Endothelial cell of umbilical vein (primary cell): ENCODE measurements at regions not wholly inside any gene's neighbourhood (a gene's known extent, or its start where the extent isn't known, plus 50 kb on each side); places are given as distances from the start of the nearest gene placed in this dataset.

Experiments used
- BruUV-seq: library from RNA; stranded (reverse); fragments of 400-500 nt; replicated peaks from 2 replicates; lab custom pipeline; 2021; lab: Mats Ljungman, UMichigan
- CTCF ChIA-PET: fragments of 300-600, 350-600 bp; sonication (Branson Sonifier 250); formaldehyde crosslinking; loops from one replicate; lab custom pipeline; 2021; ENCODE audit warnings: antibody characterized with exemption, inconsistent platforms; lab: Charles Lee
- POLR2A ChIA-PET: fragments of 300-600, 350-600 bp; sonication (Branson Sonifier 250); formaldehyde crosslinking; loops from one replicate; lab custom pipeline; 2021; ENCODE audit warnings: antibody characterized with exemption, inconsistent platforms; lab: Charles Lee
- DNase-seq: peaks from one replicate; pipeline ENCODE4 v3.0.0-alpha.2; 2011; ENCODE audit warnings: low read depth, low spot score
- FAIRE-seq: peaks from 2 replicates; lab custom pipeline; 2011; peaks lifted over from hg19 to GRCh38; lab: Jason Lieb, UNC
- H2AFZ ChIP-seq: 2 replicates; pipeline ENCODE4 v1.6.0; 2012; ENCODE audit warnings: low read depth, low read length, control low read depth, inconsistent platforms
- H3K27ac ChIP-seq: 2 replicates; pipeline ENCODE4 v1.5.1; 2011; ENCODE audit warnings: low read depth, mild to moderate bottlenecking, control low read depth, low read length, moderate library complexity; ENCODE audit not compliant: insufficient read depth
- H3K27me3 ChIP-seq, 2 experiments: 2 replicates each; pipeline versions ENCODE4 v1.6.0 to v1.6.1; 2011; ENCODE audit warnings: low read length in 2 of 2, mixed read lengths in 1 of 2; ENCODE audit not compliant: control insufficient read depth in 2 of 2, insufficient read depth in 2 of 2
- H3K36me3 ChIP-seq, 2 experiments: 2 replicates in 1 of 2; 3 replicates in 1 of 2; pipeline ENCODE4 v1.5.1; 2011; ENCODE audit warnings: low read length in 2 of 2, mild to moderate bottlenecking in 1 of 2, moderate library complexity in 1 of 2; ENCODE audit not compliant: control insufficient read depth in 2 of 2, insufficient read depth in 2 of 2; ENCODE audit errors: extremely low read depth in 1 of 2
- H3K4me1 ChIP-seq: 3 replicates; pipeline ENCODE4 v1.5.1; 2011; ENCODE audit warnings: mild to moderate bottlenecking, low read length; ENCODE audit not compliant: control insufficient read depth, insufficient read depth; ENCODE audit errors: extremely low read depth
- H3K4me2 ChIP-seq: 2 replicates; pipeline ENCODE4 v1.6.1; 2011; ENCODE audit warnings: low read length, control low read depth, mixed read lengths; ENCODE audit not compliant: insufficient read depth
- H3K4me3 ChIP-seq, 3 experiments: fragments of 200-600 bp in 1 of 3; sonication (generic), shearing (Covaris generic) in 1 of 3; replicated peaks in 1 of 3; 2 replicates each; pipeline ENCODE4 v1.5.1; 2011 to 2016; ENCODE audit warnings: control low read depth in 3 of 3, low read length in 3 of 3, mild to moderate bottlenecking in 2 of 3, inconsistent platforms in 1 of 3, low read depth in 1 of 3, moderate library complexity in 1 of 3; ENCODE audit not compliant: insufficient read depth in 1 of 3
- H3K79me2 ChIP-seq: 2 replicates; pipeline ENCODE4 v1.6.0; 2012; ENCODE audit warnings: low read length, inconsistent platforms; ENCODE audit not compliant: control insufficient read depth, insufficient read depth
- H3K9ac ChIP-seq: replicated peaks from 2 replicates; pipeline ENCODE3; 2011; ENCODE audit warnings: low read length, control low read depth; ENCODE audit not compliant: insufficient read depth; ENCODE audit errors: extremely low read depth
- H3K9me1 ChIP-seq: replicated peaks from 3 replicates; pipeline ENCODE4 v1.6.0; 2011; ENCODE audit warnings: mild to moderate bottlenecking, low read length; ENCODE audit not compliant: control insufficient read depth, insufficient read depth; ENCODE audit errors: extremely low read depth
- H3K9me3 ChIP-seq: replicated peaks from 2 replicates; pipeline ENCODE4 v1.5.1; 2012; ENCODE audit warnings: low read length, inconsistent platforms; ENCODE audit not compliant: control insufficient read depth, insufficient read depth
- H4K20me1 ChIP-seq: replicated peaks from 2 replicates; pipeline ENCODE3; 2011; ENCODE audit warnings: mild to moderate bottlenecking, low read length; ENCODE audit not compliant: control insufficient read depth, insufficient read depth; ENCODE audit errors: extremely low read depth
- EZH2 ChIP-seq: IDR thresholded peaks from 2 replicates; pipeline ENCODE4 v1.6.1; 2012; ENCODE audit warnings: borderline replicate concordance, low read depth, mild to moderate bottlenecking, moderate library complexity, low read length, inconsistent platforms; ENCODE audit not compliant: severe bottlenecking
- FOS ChIP-seq: IDR thresholded peaks from 2 replicates; pipeline ENCODE4 v1.6.1; 2011; ENCODE audit warnings: mild to moderate bottlenecking, low read length, moderate library complexity, borderline replicate concordance; ENCODE audit not compliant: insufficient read depth
- GATA2 ChIP-seq: IDR thresholded peaks from 2 replicates; pipeline ENCODE4 v1.7.0; 2011; ENCODE audit warnings: low read depth, mild to moderate bottlenecking, moderate library complexity, mixed read lengths, low read length; ENCODE audit not compliant: insufficient read length, insufficient read depth
- JUN ChIP-seq: IDR thresholded peaks from 2 replicates; pipeline ENCODE4 v1.6.1; 2011; ENCODE audit warnings: borderline replicate concordance, low read depth; ENCODE audit not compliant: insufficient read length, insufficient read depth
- MYC ChIP-seq: IDR thresholded peaks from one replicate; pipeline ENCODE4 v1.6.1; 2011; ENCODE audit warnings: mild to moderate bottlenecking, low read depth, low read length
- POLR2A ChIP-seq: IDR thresholded peaks from 2 replicates; pipeline ENCODE4 v1.6.1; 2012; ENCODE audit warnings: low read depth, mild to moderate bottlenecking, control low read depth, low read length
- POLR2AphosphoS5 ChIP-seq: IDR thresholded peaks from 2 replicates; pipeline ENCODE4 v1.6.1; 2012; ENCODE audit warnings: low read depth, mild to moderate bottlenecking, control low read depth, low read length, moderate library complexity; ENCODE audit not compliant: insufficient read depth
- dilution Hi-C: fragments of 300-500 bp; cut with MboI; formaldehyde crosslinking; loops from one replicate; pipeline ENCODE4 v1.15.0; 2019; ENCODE audit warnings: low sequenced_read_pairs; ENCODE audit not compliant: extremely low pct_ligation_motif_present
- intact Hi-C: fragments of 100-400 bp; cut with micrococcal nuclease; formaldehyde crosslinking; loops from one replicate; pipeline ENCODE4 v1.10.0; 2022
- TF ChIP-seq, protein P1 (sequence below), 2 donors: IDR thresholded peaks; 1 replicate in 1 of 2; 2 replicates in 1 of 2; pipeline ENCODE4 v1.5.1; 2011; ENCODE audit warnings: low read length in 2 of 2, mild to moderate bottlenecking in 2 of 2, moderate library complexity in 2 of 2, control low read depth in 1 of 2, inconsistent platforms in 1 of 2, low read depth in 1 of 2; ENCODE audit not compliant: insufficient read depth in 1 of 2; ENCODE audit errors: extremely low read depth in 1 of 2
- TF ChIP-seq, protein P2 (sequence below): IDR thresholded peaks from 2 replicates; pipeline ENCODE4 v1.6.1; 2011; ENCODE audit not compliant: insufficient read depth, insufficient read length

DNA sequence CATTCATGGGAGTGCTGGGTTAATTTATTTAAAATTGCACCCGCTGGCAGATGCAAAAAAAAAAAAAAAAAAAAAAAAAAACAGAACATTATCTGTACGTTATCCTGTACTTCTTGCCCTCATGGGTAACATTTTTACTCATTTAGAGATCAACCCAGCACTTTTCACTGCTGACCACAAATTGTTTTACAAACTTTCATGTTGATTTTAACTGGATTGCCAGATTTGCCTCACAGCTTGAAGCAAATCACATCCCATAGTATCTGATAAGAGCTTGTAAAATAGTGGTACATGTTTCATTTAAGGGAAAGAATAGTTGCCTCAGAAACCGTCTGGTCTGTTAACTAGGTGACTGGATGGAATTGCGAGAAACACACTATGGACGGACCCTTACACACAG is 640.8 kb downstream of the TRIML1 start:
- FAIRE-seq: no peak
- no peaks in the 10 kb centered on the region for H3K4me1 ChIP-seq
- H4K20me1 ChIP-seq: no peaks in the 10 kb centered on the region
- DNase-seq: no peak
- H3K27me3 ChIP-seq: no peaks in the 10 kb centered on the region
- H3K27ac ChIP-seq: no peak overlapping the region
- H3K79me2 ChIP-seq: no peaks in the 10 kb centered on the region
- ChIA-PET POLR2A (no interaction called here), CTCF (no interaction called here)
- TF ChIP-seq MYC (no peak), POLR2AphosphoS5 (no peak), POLR2A (no peak), JUN (no peak), FOS (no peak), GATA2 (no peak), EZH2 (no peak)
- TF ChIP-seq, protein P1, sequence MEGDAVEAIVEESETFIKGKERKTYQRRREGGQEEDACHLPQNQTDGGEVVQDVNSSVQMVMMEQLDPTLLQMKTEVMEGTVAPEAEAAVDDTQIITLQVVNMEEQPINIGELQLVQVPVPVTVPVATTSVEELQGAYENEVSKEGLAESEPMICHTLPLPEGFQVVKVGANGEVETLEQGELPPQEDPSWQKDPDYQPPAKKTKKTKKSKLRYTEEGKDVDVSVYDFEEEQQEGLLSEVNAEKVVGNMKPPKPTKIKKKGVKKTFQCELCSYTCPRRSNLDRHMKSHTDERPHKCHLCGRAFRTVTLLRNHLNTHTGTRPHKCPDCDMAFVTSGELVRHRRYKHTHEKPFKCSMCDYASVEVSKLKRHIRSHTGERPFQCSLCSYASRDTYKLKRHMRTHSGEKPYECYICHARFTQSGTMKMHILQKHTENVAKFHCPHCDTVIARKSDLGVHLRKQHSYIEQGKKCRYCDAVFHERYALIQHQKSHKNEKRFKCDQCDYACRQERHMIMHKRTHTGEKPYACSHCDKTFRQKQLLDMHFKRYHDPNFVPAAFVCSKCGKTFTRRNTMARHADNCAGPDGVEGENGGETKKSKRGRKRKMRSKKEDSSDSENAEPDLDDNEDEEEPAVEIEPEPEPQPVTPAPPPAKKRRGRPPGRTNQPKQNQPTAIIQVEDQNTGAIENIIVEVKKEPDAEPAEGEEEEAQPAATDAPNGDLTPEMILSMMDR (IDR thresholded peaks at IDR 0.05; ENCODE audit: extremely low read depth in 1 of 2, insufficient read depth in 1 of 2, low read depth in 1 of 2, low read length in 2 of 2): no peak
- TF ChIP-seq, protein P2, sequence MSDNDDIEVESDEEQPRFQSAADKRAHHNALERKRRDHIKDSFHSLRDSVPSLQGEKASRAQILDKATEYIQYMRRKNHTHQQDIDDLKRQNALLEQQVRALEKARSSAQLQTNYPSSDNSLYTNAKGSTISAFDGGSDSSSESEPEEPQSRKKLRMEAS: no peak
- dilution Hi-C loops (no loop called here), intact Hi-C loops (no loop called here)
- H3K9ac ChIP-seq: no peak overlapping the region
- H3K4me2 ChIP-seq: no peak overlapping the region
- H2AFZ ChIP-seq: no peak overlapping the region
- no peaks in the 10 kb centered on the region for H3K36me3 ChIP-seq
- H3K9me3 ChIP-seq: peaks cover 9% of the 10 kb centered on the region
- BruUV-seq: no TSS peak
- H3K4me3 ChIP-seq: no peak overlapping the region
- no peaks in the 10 kb centered on the region for H3K9me1 ChIP-seq
